DMS53 treated with DMSO at 0.1 percent for 48 hours (cell line): ENCODE measurements at regions not wholly inside any gene's neighbourhood (a gene's known extent, or its start where the extent isn't known, plus 50 kb on each side); places are given as distances from the start of the nearest gene placed in this dataset.
"Not testable (repeated sequence)": the region's sequence is repeated elsewhere in the genome, so short reads cannot be mapped to it uniquely, and the experiment has no call there.

Source experiments
- DNase-seq: peaks from one replicate; lab custom pipeline; 2025; ENCODE audit not compliant: unreplicated experiment; lab: John Stamatoyannopoulos, UW

GRCh38 chr14:61602003-61602732, 93.1 kb upstream of the HIF1A start:
- no peak for DNase-seq

GRCh38 chr14:61602733-61603077, 92.6 kb upstream of the HIF1A start:
- no peak for DNase-seq

GRCh38 chr14:61603736-61604135, 91.6 kb upstream of the HIF1A start:
- DNase-seq = no peak

GRCh38 chr14:61607570-61608244, 87.6 kb upstream of the HIF1A start:
- no peak for DNase-seq

- peak; percentile 74 for DNase-seq
These were observed 86.8 kb upstream of the HIF1A start for GRCh38 chr14:61608245-61609165.

- DNase-seq = peak; percentile 29
These were observed 86.0 kb upstream of the HIF1A start for GRCh38 chr14:61609191-61609843.

- DNase-seq = no peak
These were observed 85.4 kb upstream of the HIF1A start for GRCh38 chr14:61609884-61610283.

GRCh38 chr14:61610900-61611299, 84.4 kb upstream of the HIF1A start:
- DNase-seq = no peak

- DNase-seq = no peak
These were observed 83.3 kb upstream of the HIF1A start for GRCh38 chr14:61611880-61612630.

- not testable (repeated sequence) for DNase-seq
These were observed 82.3 kb upstream of the HIF1A start for GRCh38 chr14:61613006-61613405.

- no peak for DNase-seq
These were observed 80.6 kb upstream of the HIF1A start for GRCh38 chr14:61614693-61615092.

GRCh38 chr14:61615743-61616523, 79.4 kb upstream of the HIF1A start:
- no peak for DNase-seq

- DNase-seq = no peak
These were observed 78.7 kb upstream of the HIF1A start for GRCh38 chr14:61616524-61617185.

- DNase-seq = no peak
These were observed 76.9 kb upstream of the HIF1A start for GRCh38 chr14:61618448-61618847.

- no peak for DNase-seq
These were observed 75.8 kb upstream of the HIF1A start for GRCh38 chr14:61619494-61619893.

GRCh38 chr14:61620130-61620946, 75.0 kb upstream of the HIF1A start:
- DNase-seq = no peak

- no peak for DNase-seq
These were observed 73.9 kb upstream of the HIF1A start for GRCh38 chr14:61621444-61621843.

- no peak for DNase-seq
These were observed 73.3 kb upstream of the HIF1A start for GRCh38 chr14:61622051-61622450.
